Uterus (tissue), 3 donors: ENCODE measurements at regions not wholly inside any gene's neighbourhood (a gene's known extent, or its start where the extent isn't known, plus 50 kb on each side); places are given as distances from the start of the nearest gene placed in this dataset.

ENCODE experiments used
- DNase-seq, 2 donors: peaks; one replicate each; pipeline ENCODE4 v3.0.0-alpha.2; 2019 to 2020
- H3K27ac ChIP-seq, 2 donors: fragments of 200-600 bp; sonication (generic); 1 replicate in 1 of 2; 2 replicates in 1 of 2; pipeline ENCODE4 v1.5.1; 2016 to 2018
- H3K27me3 ChIP-seq, 2 donors: fragments of 200-600 bp; sonication (generic); one replicate each; pipeline ENCODE4 v1.5.1; 2018 to 2019; ENCODE audit warnings: control low read depth in 1 of 2
- H3K36me3 ChIP-seq, 2 donors: fragments of 200-600 bp; sonication (generic); one replicate each; pipeline ENCODE4 v1.5.1; 2019; ENCODE audit warnings: control low read depth in 1 of 2
- H3K4me1 ChIP-seq, 2 donors: fragments of 200-600 bp; sonication (generic); one replicate each; pipeline ENCODE4 v1.5.1; 2018 to 2019; ENCODE audit warnings: control low read depth in 1 of 2
- H3K4me3 ChIP-seq, 2 donors: fragments of 200-600 bp; sonication (generic); 1 replicate in 1 of 2; 2 replicates in 1 of 2; pipeline ENCODE4 v1.5.1; 2018 to 2019; ENCODE audit warnings: mild to moderate bottlenecking in 1 of 2
- H3K9me3 ChIP-seq, 2 donors: fragments of 200-600 bp; sonication (generic); one replicate each; pipeline ENCODE4 v1.5.1; 2019; ENCODE audit warnings: control low read depth in 1 of 2
- CTCF ChIP-seq, 4 experiments: fragments of 200-600 bp in 2 of 4; fragments of 450-650 bp in 2 of 4; sonication (generic) in 2 of 4; IDR thresholded peaks; one replicate each; pipeline ENCODE4 v1.5.1; 2016 to 2019; ENCODE audit warnings: antibody characterized with exemption in 4 of 4, mild to moderate bottlenecking in 2 of 4, moderate library complexity in 1 of 4
- POLR2A ChIP-seq, 2 donors: fragments of 450-650 bp; IDR thresholded peaks; one replicate each; pipeline ENCODE4 v1.6.1; 2016; ENCODE audit warnings: antibody characterized with exemption in 2 of 2, mild to moderate bottlenecking in 1 of 2, moderate library complexity in 1 of 2
- intact Hi-C: fragments of 100-400 bp; cut with DNase I; formaldehyde crosslinking; loops from one replicate; pipeline ENCODE4 v1.15.1; 2023; ENCODE audit warnings: low total_unique reads
- donor health status: DM: yes; HTN: yes; CAD: no.

GRCh38 chr1:24995661-24996060, 65.6 kb upstream of the RUNX3 start:
- TF ChIP-seq POLR2A (IDR thresholded peaks at IDR 0.05) (no peak), CTCF (IDR thresholded peaks at IDR 0.05) (no peak)
- Histone ChIP-seq H3K4me3 (no peak overlapping the region), H3K27me3 (no peaks in the 10 kb centered on the region), H3K27ac (no peak overlapping the region), H3K4me1 (no peaks in the 10 kb centered on the region), H3K9me3 (no peaks in the 10 kb centered on the region), H3K36me3 (no peaks in the 10 kb centered on the region)
- intact Hi-C loops = no loop called here
- DNase-seq = no peak

GRCh38 chr1:24995140-24995539, 65.1 kb upstream of the RUNX3 start:
- no peaks in the 10 kb centered on the region for H3K4me1 ChIP-seq
- TF ChIP-seq CTCF (IDR thresholded peaks at IDR 0.05) = no peak
- no peak for TF ChIP-seq POLR2A (IDR thresholded peaks at IDR 0.05)
- no peaks in the 10 kb centered on the region for H3K27me3 ChIP-seq
- no peak overlapping the region for H3K4me3 ChIP-seq
- intact Hi-C loops = no loop called here
- no peaks in the 10 kb centered on the region for H3K36me3 ChIP-seq
- H3K9me3 ChIP-seq = no peaks in the 10 kb centered on the region
- H3K27ac ChIP-seq = no peak overlapping the region
- DNase-seq = no peak

DNA sequence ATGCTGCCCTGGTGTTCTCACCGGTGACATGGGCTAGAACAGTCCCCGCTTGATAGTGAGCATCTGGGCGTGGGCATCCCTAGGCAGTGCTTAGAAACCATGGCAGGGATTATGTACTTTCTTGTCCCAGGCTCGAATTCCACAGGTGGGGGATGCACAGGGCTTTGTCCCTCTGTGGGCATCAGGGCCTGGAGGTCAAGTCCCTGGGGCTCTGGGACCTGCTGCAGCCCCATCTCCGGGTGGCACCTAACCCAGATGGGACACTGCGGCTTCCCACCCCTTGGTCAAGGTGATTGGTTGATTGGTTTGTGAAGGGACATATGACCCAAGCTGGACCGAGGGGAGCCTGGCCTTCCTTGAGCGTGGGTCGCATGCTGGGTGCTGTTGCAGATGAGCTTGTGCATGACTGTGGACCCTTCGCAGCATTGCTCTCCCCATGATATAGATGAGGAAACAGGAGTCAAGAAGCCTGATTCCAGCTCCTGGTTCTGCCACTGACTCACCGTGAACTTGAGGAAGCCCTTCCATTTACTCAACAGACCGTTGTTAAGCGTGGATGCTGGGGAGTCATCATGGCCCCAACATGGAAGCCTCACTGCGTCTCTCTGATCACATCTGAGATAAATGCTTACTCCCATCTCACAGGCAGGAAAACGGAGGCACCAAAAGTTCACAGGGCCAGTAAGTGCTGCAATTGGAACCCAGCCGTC, 64.0 kb upstream of the RUNX3 start:
- intact Hi-C loops = no loop called here
- no peaks in the 10 kb centered on the region for H3K27me3 ChIP-seq
- H3K27ac ChIP-seq = no peak overlapping the region
- no peak overlapping the region for H3K4me3 ChIP-seq
- TF ChIP-seq CTCF (IDR thresholded peaks at IDR 0.05) (no peak), POLR2A (IDR thresholded peaks at IDR 0.05) (no peak)
- H3K4me1 ChIP-seq = no peaks in the 10 kb centered on the region
- no peaks in the 10 kb centered on the region for H3K9me3 ChIP-seq
- DNase-seq = no peak
- no peaks in the 10 kb centered on the region for H3K36me3 ChIP-seq

DNA sequence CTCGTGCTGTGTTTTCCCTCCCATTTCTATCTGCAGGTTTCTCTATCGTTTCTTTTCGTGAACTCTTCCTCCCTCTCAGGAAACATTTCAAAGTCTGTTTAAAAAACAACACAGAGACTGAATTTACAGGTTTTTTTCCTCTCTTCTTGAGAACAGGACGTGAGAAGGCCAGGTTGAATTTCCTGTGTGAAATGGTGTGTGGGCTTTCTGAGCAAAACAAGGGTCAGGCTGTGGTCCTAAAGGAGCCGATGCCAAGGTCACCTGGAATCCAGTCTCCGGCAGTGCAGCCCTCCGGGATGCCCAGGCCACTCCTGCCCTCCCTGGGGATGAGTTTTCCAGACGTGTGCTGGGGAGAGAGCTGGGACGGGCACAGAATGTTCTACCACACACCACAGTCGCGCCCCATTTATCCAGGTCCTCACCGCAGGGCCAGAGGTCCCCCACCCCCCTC, 62.7 kb upstream of the RUNX3 start:
- no peaks in the 10 kb centered on the region for H3K36me3 ChIP-seq
- no peak for DNase-seq
- H3K9me3 ChIP-seq = no peaks in the 10 kb centered on the region
- intact Hi-C loops = no loop called here
- no peaks in the 10 kb centered on the region for H3K4me1 ChIP-seq
- TF ChIP-seq CTCF (IDR thresholded peaks at IDR 0.05) (no peak), POLR2A (IDR thresholded peaks at IDR 0.05) (no peak)
- no peak overlapping the region for H3K4me3 ChIP-seq
- no peaks in the 10 kb centered on the region for H3K27me3 ChIP-seq
- H3K27ac ChIP-seq = no peak overlapping the region

DNA sequence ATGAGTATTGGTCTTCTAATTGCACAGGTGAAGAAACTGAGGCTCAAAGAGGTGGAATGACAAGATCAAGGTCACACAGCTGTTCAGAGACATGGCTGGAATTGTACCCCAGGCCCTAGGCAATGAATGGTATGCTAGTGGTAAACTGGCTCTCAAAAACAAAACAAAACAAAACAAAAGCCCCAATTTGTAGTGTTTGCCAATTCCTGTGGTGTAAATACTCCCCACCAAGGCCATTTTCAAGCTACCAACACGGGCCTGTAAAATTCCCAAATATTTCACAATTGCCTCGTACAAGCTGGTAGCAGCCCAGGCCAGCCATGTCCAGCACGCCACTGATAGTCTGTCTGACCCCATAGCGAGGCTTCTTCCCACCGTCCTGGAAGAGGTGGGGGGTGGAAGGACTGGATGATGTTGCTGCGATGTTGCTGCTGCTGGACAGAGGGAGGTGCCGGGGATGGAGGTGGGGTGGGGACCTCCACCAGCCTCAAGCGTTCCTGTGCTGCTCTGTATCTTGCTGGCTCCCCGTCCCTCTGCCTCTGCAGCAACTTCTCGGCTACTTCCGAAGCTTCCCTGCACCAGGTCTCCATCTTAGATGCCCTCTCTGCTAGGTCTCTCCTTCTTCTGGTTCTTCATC, 62.2 kb upstream of the RUNX3 start:
- Histone ChIP-seq H3K27me3 (no peaks in the 10 kb centered on the region), H3K36me3 (no peaks in the 10 kb centered on the region), H3K4me1 (no peaks in the 10 kb centered on the region), H3K27ac (no peak overlapping the region), H3K9me3 (no peaks in the 10 kb centered on the region), H3K4me3 (no peak overlapping the region)
- TF ChIP-seq POLR2A (IDR thresholded peaks at IDR 0.05) (no peak), CTCF (IDR thresholded peaks at IDR 0.05) (no peak)
- DNase-seq = no peak
- intact Hi-C loops = no loop called here
